ENCODE measurements at regions not wholly inside any gene's neighbourhood (a gene's known extent, or its start where the extent isn't known, plus 50 kb on each side); places are given as distances from the start of the nearest gene placed in this dataset.

GRCh38 chr6:85085875-85086274, 321.5 kb upstream of the TBX18 start:
- TF ChIP-seq EZH2phosphoT487 (IDR thresholded peaks at IDR 0.05; ENCODE audit: borderline replicate concordance, low read length) (no peak), CTCF (IDR thresholded peaks at IDR 0.05; ENCODE audit: low read depth, low read length, poor library complexity, severe bottlenecking) (no peak)

All from DOHH2 (cell line).